Panc1 (cell line): ENCODE measurements at regions not wholly inside any gene's neighbourhood (a gene's known extent, or its start where the extent isn't known, plus 50 kb on each side); places are given as distances from the start of the nearest gene placed in this dataset.

Experiments
- ATAC-seq: fragments of 200-7000 bp; cut with Tn5 transposase; 2 replicates; pipeline ENCODE4 v1.9.1; 2020; ENCODE audit warnings: mild to moderate bottlenecking, moderate library complexity
- BruUV-seq: library from RNA; stranded (reverse); fragments of 400-500 nt; replicated peaks from 2 replicates; lab custom pipeline; 2021; lab: Mats Ljungman, UMichigan
- CTCF ChIA-PET: fragments of 300-600 bp; sonication (Branson Sonifier 250); formaldehyde crosslinking; loops from one replicate; lab custom pipeline; 2022; ENCODE audit warnings: antibody characterized with exemption; lab: Charles Lee
- POLR2A ChIA-PET: fragments of 300-600 bp; sonication (Branson Sonifier 250); formaldehyde crosslinking; loops from one replicate; lab custom pipeline; 2022; ENCODE audit warnings: antibody characterized with exemption; lab: Charles Lee
- DNase-seq: peaks from one replicate; pipeline ENCODE4 v3.0.0-alpha.2; 2010; ENCODE audit warnings: low read depth, low spot score
- H3K27ac ChIP-seq: 2 replicates; pipeline ENCODE4 v1.5.1; 2011; ENCODE audit warnings: mild to moderate bottlenecking, low read length, inconsistent platforms
- H3K27me3 ChIP-seq: fragments of 200-500 bp; sonication (Bioruptor generic); 2 replicates; pipeline ENCODE4 v1.6.0; 2014; ENCODE audit warnings: low read length, inconsistent platforms; ENCODE audit not compliant: control insufficient read depth, insufficient read depth
- H3K36me3 ChIP-seq: fragments of 200-500 bp; sonication (Bioruptor generic); 2 replicates; pipeline ENCODE4 v1.5.1; 2014; ENCODE audit warnings: inconsistent platforms, mild to moderate bottlenecking, low read length, moderate library complexity; ENCODE audit not compliant: control insufficient read depth, insufficient read depth
- H3K4me1 ChIP-seq: 2 replicates; pipeline ENCODE4 v1.5.1; 2011; ENCODE audit warnings: inconsistent platforms, mild to moderate bottlenecking, low read length, moderate library complexity; ENCODE audit not compliant: control insufficient read depth, insufficient read depth
- H3K4me3 ChIP-seq, 2 experiments: 2 replicates each; pipeline ENCODE4 v1.5.1; 2011 to 2012; ENCODE audit warnings: low read depth in 2 of 2, low read length in 2 of 2, mild to moderate bottlenecking in 2 of 2, inconsistent platforms in 1 of 2, moderate library complexity in 1 of 2
- H3K9me3 ChIP-seq: fragments of 200-500 bp; sonication (Bioruptor generic); 2 replicates; pipeline ENCODE4 v1.5.1; 2014; ENCODE audit warnings: low read depth, mild to moderate bottlenecking, inconsistent platforms, low read length, moderate library complexity; ENCODE audit not compliant: control insufficient read depth, insufficient read depth
- CTCF ChIP-seq: fragments of 450-650 bp; IDR thresholded peaks from 2 replicates; pipeline ENCODE4 v1.5.1; 2017; ENCODE audit warnings: mild to moderate bottlenecking
- POLR2AphosphoS5 ChIP-seq: IDR thresholded peaks from 2 replicates; pipeline ENCODE4 v1.6.1; 2012; ENCODE audit warnings: mild to moderate bottlenecking, low read depth, low read length, moderate library complexity
- REST ChIP-seq, 2 experiments: IDR thresholded peaks; 2 replicates each; pipeline ENCODE4 v1.6.1; 2011 to 2012; ENCODE audit warnings: low read depth in 2 of 2, control low read depth in 1 of 2, low read length in 1 of 2, mild to moderate bottlenecking in 1 of 2, moderate library complexity in 1 of 2; ENCODE audit not compliant: insufficient read depth in 1 of 2
- SIN3A ChIP-seq: IDR thresholded peaks from 2 replicates; pipeline ENCODE4 v1.6.1; 2012; ENCODE audit warnings: low read depth, mild to moderate bottlenecking, low read length, moderate library complexity, borderline replicate concordance; ENCODE audit not compliant: insufficient read depth
- TCF7L2 ChIP-seq: IDR thresholded peaks from 2 replicates; pipeline ENCODE4 v1.6.1; 2011; ENCODE audit warnings: mild to moderate bottlenecking, low read depth, low read length, inconsistent platforms
- in situ Hi-C: cut with HindIII; loops from 2 replicates; pipeline ENCODE4 v1.10.0; 2016; ENCODE audit warnings: low sequenced_read_pairs, low pct_unique_long_range_greater_than_20kb
- intact Hi-C: fragments of 100-400 bp; cut with micrococcal nuclease; formaldehyde crosslinking; loops from one replicate; pipeline ENCODE4 v1.10.0; 2022; ENCODE audit not compliant: unreplicated experiment

DNA sequence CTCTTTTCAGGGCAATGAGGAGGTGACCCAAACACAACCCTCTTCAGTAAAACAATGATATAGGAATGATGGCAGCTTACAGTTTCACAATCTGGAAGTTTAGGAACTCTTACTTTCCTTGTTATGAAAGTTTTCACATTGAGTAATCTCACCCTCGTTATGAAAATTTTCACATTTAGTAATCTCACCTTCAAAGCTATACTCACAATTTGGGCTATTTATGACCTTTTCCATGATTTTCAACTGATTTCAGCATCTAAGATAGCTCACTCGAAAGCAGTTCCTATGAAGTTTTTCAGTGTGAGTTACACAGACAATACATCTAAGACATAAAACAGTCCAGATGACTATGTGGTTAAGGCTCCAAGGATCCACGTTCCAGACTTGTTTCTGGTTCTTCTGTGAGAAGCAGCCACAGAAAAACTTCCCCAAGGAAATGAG is 57.1 kb downstream of the FOXD1 start:
- POLR2A ChIA-PET, result no interaction called here
- Histone ChIP-seq H3K9me3 (no peaks in the 10 kb centered on the region), H3K27ac (peak overlapping the region; percentile 18; the same call in 1 of the 2 replicates), H3K27me3 (no peaks in the 10 kb centered on the region), H3K36me3 (no peaks in the 10 kb centered on the region), H3K4me1 (peaks cover 18% of the 10 kb centered on the region; the same call in 1 of the 2 replicates), H3K4me3 (no peak overlapping the region)
- no peak for DNase-seq
- TF ChIP-seq TCF7L2 (no peak), CTCF (no peak), SIN3A (no peak), REST (IDR thresholded peaks at IDR 0.05; ENCODE audit: insufficient read depth in 1 of 2, low read depth in 2 of 2, low read length in 1 of 2) (no peak), POLR2AphosphoS5 (no peak)
- in situ Hi-C loops, result no loop called here
- no TSS peak for BruUV-seq
- no peak for ATAC-seq
- CTCF ChIA-PET, result no interaction called here
- intact Hi-C loops, result no loop called here

DNA sequence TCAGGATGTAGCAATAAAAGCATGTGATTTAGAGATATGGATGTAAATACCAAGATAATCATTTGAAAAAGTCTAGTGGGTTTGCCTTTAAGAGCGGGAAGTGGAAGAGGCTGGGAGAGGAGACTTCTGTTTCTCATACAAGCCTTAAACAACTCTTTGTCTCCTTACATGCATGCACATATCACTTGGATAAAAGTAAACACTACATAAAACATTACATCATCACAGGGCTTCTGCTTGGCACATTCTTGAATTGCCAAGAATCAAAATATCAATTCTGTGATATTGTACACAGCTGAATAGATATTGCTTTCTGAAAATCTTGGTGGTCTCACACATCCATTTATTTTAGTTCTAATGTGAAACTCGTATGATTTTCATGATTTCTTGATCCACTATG is 57.6 kb downstream of the FOXD1 start:
- no TSS peak for BruUV-seq
- CTCF ChIA-PET, result no interaction called here
- intact Hi-C loops, result no loop called here

More for the DNA sequence above, 57.6 kb downstream of the FOXD1 start:
- TF ChIP-seq SIN3A (no peak), REST (IDR thresholded peaks at IDR 0.05; ENCODE audit: insufficient read depth in 1 of 2, low read depth in 2 of 2, low read length in 1 of 2) (no peak), CTCF (no peak), TCF7L2 (no peak), POLR2AphosphoS5 (no peak)
- no peak for ATAC-seq
- POLR2A ChIA-PET, result no interaction called here
- peaks cover 18% of the 10 kb centered on the region; the same call in 1 of the 2 replicates for H3K4me1 ChIP-seq
- no peaks in the 10 kb centered on the region for H3K36me3 ChIP-seq
- H3K27ac ChIP-seq, result no peak overlapping the region
- in situ Hi-C loops, result no loop called here
- no peaks in the 10 kb centered on the region for H3K27me3 ChIP-seq
- H3K9me3 ChIP-seq, result peaks cover 4% of the 10 kb centered on the region; the same call in 1 of the 2 replicates
- DNase-seq, result no peak
- no peak overlapping the region for H3K4me3 ChIP-seq
